Nephron progenitor cell (in vitro differentiated cells): ENCODE measurements at regions not wholly inside any gene's neighbourhood (a gene's known extent, or its start where the extent isn't known, plus 50 kb on each side); places are given as distances from the start of the nearest gene placed in this dataset.

Experiments used
- DNase-seq: peaks from one replicate; pipeline ENCODE4 v3.0.0; 2021
- H3K27ac Mint-ChIP-seq: 2 replicates; pipeline ENCODE4 v1.8.0; 2021; ENCODE audit warnings: mild to moderate bottlenecking, moderate library complexity, mixed read lengths
- H3K27me3 Mint-ChIP-seq: 2 replicates; pipeline ENCODE4 v1.8.0; 2021; ENCODE audit warnings: mild to moderate bottlenecking, low read depth, mixed read lengths; ENCODE audit not compliant: poor library complexity
- H3K36me3 Mint-ChIP-seq: 2 replicates; pipeline ENCODE4 v1.8.0; 2021; ENCODE audit warnings: low read depth, mixed read lengths
- H3K4me1 Mint-ChIP-seq: 2 replicates; pipeline ENCODE4 v1.8.0; 2021; ENCODE audit warnings: mixed read lengths
- H3K4me3 Mint-ChIP-seq: 2 replicates; pipeline ENCODE4 v1.8.0; 2021; ENCODE audit warnings: mild to moderate bottlenecking, moderate library complexity, mixed read lengths
- H3K9me3 Mint-ChIP-seq: 2 replicates; pipeline ENCODE4 v1.8.0; 2021; ENCODE audit warnings: mild to moderate bottlenecking, moderate library complexity, mixed read lengths
- CTCF ChIP-seq: fragments of 200-600 bp; sonication (generic); IDR thresholded peaks from 2 replicates; pipeline ENCODE4 v1.5.0; 2021; ENCODE audit warnings: antibody characterized with exemption

- Mint-ChIP-seq H3K9me3 (peaks cover 34% of the 10 kb centered on the region), H3K27me3 (peaks cover 14% of the 10 kb centered on the region), H3K4me1 (peaks cover 5% of the 10 kb centered on the region), H3K4me3 (peak overlapping the region; percentile 18), H3K27ac (no peak overlapping the region), H3K36me3 (no peaks in the 10 kb centered on the region)
- no peak for TF ChIP-seq CTCF
- no peak for DNase-seq
Observed at GRCh38 chr1:30034627-30035521, 688.5 kb downstream of the MATN1 start.

GRCh38 chr1:30034105-30034626 lies 689.2 kb downstream of the MATN1 start:
- no peak for TF ChIP-seq CTCF
- Mint-ChIP-seq H3K4me3 (no peak overlapping the region), H3K9me3 (peaks cover 28% of the 10 kb centered on the region), H3K27ac (no peak overlapping the region), H3K27me3 (peaks cover 14% of the 10 kb centered on the region), H3K4me1 (no peaks in the 10 kb centered on the region), H3K36me3 (no peaks in the 10 kb centered on the region)
- DNase-seq = no peak

GRCh38 chr1:30033256-30034104 lies 689.9 kb downstream of the MATN1 start:
- TF ChIP-seq CTCF = no peak
- H3K27me3 Mint-ChIP-seq = peaks cover 14% of the 10 kb centered on the region
- no peaks in the 10 kb centered on the region for H3K4me1 Mint-ChIP-seq
- peak overlapping the region; percentile 17 for H3K27ac Mint-ChIP-seq
- H3K4me3 Mint-ChIP-seq = no peak overlapping the region
- H3K9me3 Mint-ChIP-seq = peaks cover 27% of the 10 kb centered on the region
- DNase-seq = no peak
- H3K36me3 Mint-ChIP-seq = no peaks in the 10 kb centered on the region

- Mint-ChIP-seq H3K27ac (no peak overlapping the region), H3K27me3 (peaks cover 10% of the 10 kb centered on the region), H3K36me3 (no peaks in the 10 kb centered on the region), H3K9me3 (peaks cover 27% of the 10 kb centered on the region), H3K4me1 (no peaks in the 10 kb centered on the region), H3K4me3 (no peak overlapping the region)
- no peak for TF ChIP-seq CTCF
- DNase-seq = no peak
Observed at GRCh38 chr1:30032302-30032701, 691.1 kb downstream of the MATN1 start.

GRCh38 chr1:30029677-30030076 lies 693.7 kb downstream of the MATN1 start:
- Mint-ChIP-seq H3K4me1 (no peaks in the 10 kb centered on the region), H3K9me3 (peaks cover 27% of the 10 kb centered on the region), H3K27me3 (peaks cover 7% of the 10 kb centered on the region), H3K4me3 (no peak overlapping the region), H3K27ac (no peak overlapping the region), H3K36me3 (no peaks in the 10 kb centered on the region)
- DNase-seq = no peak
- TF ChIP-seq CTCF = no peak
